Naive thymus-derived CD8-positive, alpha-beta T cell (primary cell): ENCODE measurements at regions not wholly inside any gene's neighbourhood (a gene's known extent, or its start where the extent isn't known, plus 50 kb on each side); places are given as distances from the start of the nearest gene placed in this dataset.
"Not testable (repeated sequence)": the region's sequence is repeated elsewhere in the genome, so short reads cannot be mapped to it uniquely, and the experiment has no call there.

Source experiments
- ATAC-seq, 2 donors: fragments of 150-1000 bp; cut with Tn5 transposase in 1 of 2; sonication (Bioruptor Pico), chemical (Tn5 transposase) in 1 of 2; 1 replicate in 1 of 2; 2 replicates in 1 of 2; pipeline ENCODE4 v1.10.0; 2021; ENCODE audit warnings: mild to moderate bottlenecking in 2 of 2, moderate library complexity in 2 of 2
- POLR2A ChIA-PET: fragments of 350-600 bp; sonication (Branson Sonifier 250); formaldehyde crosslinking; loops from one replicate; lab custom pipeline; 2021; ENCODE audit warnings: antibody characterized with exemption; lab: Charles Lee
- DNase-seq, 10 donors: peaks; one replicate each; pipeline versions ENCODE4 v3.0.0 to v3.0.0-alpha.2; 2020 to 2022
- H3K27ac Mint-ChIP-seq, 10 donors: one replicate each; pipeline ENCODE4 v1.8.0; 2020 to 2022; ENCODE audit warnings: mild to moderate bottlenecking in 10 of 10, mixed read lengths in 10 of 10, moderate library complexity in 4 of 10, inconsistent platforms in 1 of 10
- H3K27me3 Mint-ChIP-seq, 5 donors: one replicate each; pipeline ENCODE4 v1.8.0; 2021 to 2022; ENCODE audit warnings: mixed read lengths in 5 of 5
- H3K36me3 Mint-ChIP-seq, 3 donors: one replicate each; pipeline ENCODE4 v1.8.0; 2020 to 2022; ENCODE audit warnings: mixed read lengths in 3 of 3, mild to moderate bottlenecking in 2 of 3, inconsistent platforms in 1 of 3
- H3K4me1 Mint-ChIP-seq, 4 donors: one replicate each; pipeline ENCODE4 v1.8.0; 2021 to 2022; ENCODE audit warnings: mixed read lengths in 4 of 4
- H3K4me3 Mint-ChIP-seq, 10 donors: one replicate each; pipeline ENCODE4 v1.8.0; 2020 to 2022; ENCODE audit warnings: mild to moderate bottlenecking in 10 of 10, mixed read lengths in 10 of 10, moderate library complexity in 6 of 10, inconsistent platforms in 1 of 10
- H3K9me3 Mint-ChIP-seq, 9 donors: one replicate each; pipeline ENCODE4 v1.8.0; 2020 to 2022; ENCODE audit warnings: mixed read lengths in 9 of 9, mild to moderate bottlenecking in 3 of 9, inconsistent platforms in 1 of 9, moderate library complexity in 1 of 9

DNA sequence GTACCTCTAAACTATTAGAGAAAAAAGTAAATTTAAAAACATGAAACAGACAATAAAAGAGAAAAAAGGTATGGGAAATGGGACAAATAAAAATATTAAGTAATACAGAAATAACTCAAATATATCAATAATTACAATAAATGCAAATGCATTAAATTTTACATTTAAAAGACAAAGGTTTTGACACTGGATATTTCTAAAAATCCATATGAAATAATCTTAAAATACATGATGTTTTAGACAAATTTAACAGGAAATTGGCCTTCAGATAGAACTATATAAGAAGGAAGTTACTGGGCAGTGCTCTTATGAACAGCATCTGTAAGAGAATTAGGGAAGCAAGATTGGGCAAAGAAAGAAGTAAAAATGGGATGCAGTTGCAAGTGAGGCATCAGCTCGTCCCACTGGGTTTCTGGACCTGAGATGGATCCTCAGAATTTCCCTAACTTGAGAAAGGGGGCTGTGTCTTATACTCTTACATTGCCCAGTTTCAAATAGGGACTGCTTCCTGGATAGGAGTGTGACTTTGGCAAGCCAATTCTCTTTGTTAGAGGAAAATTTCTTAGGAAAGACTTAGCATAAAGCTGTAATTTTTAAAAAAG, 376.7 kb downstream of the SMOC2 start:
- H3K36me3 Mint-ChIP-seq: no peaks in the 10 kb centered on the region
- peaks cover 0 to 21% (median 5%) of the 10 kb centered on the region in 9 donors for H3K9me3 Mint-ChIP-seq
- DNase-seq (no peak), ATAC-seq (no peak)
- H3K27me3 Mint-ChIP-seq: peaks cover 4 to 34% (median 9%) of the 10 kb centered on the region in 5 donors
- no peak overlapping the region for H3K4me3 Mint-ChIP-seq
- H3K27ac Mint-ChIP-seq: no peak overlapping the region
- no peaks in the 10 kb centered on the region for H3K4me1 Mint-ChIP-seq
- POLR2A ChIA-PET: no interaction called here

DNA sequence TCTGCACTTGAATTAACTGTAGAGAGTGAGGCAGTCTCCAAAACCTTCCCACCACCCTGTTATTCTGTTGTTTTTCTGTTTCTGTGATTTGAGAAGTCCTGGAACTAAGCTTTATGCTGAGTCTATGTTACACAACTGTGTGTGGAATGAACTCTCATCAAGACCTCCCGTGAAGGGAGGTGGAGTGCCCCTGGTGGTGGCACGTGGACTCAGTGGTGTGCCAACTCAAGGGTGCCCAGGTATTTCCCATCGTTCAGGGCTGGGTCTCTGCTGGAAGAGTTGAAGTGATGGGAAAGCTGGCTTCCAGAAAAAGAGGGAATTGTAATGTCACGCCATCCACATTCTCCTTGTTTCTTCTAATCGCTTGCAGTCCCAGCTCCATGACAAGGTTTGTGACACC, 374.2 kb downstream of the SMOC2 start:
- Mint-ChIP-seq H3K36me3 (no peaks in the 10 kb centered on the region), H3K4me3 (no peak overlapping the region), H3K27me3 (peaks cover 4 to 34% (median 7%) of the 10 kb centered on the region in 5 donors), H3K4me1 (no peaks in the 10 kb centered on the region), H3K27ac (peak overlapping the region in 1 of 10 donors; percentile 4), H3K9me3 (peaks cover 0 to 21% (median 5%) of the 10 kb centered on the region in 9 donors)
- DNase-seq (no peak), ATAC-seq (no peak)
- POLR2A ChIA-PET: no interaction called here

DNA sequence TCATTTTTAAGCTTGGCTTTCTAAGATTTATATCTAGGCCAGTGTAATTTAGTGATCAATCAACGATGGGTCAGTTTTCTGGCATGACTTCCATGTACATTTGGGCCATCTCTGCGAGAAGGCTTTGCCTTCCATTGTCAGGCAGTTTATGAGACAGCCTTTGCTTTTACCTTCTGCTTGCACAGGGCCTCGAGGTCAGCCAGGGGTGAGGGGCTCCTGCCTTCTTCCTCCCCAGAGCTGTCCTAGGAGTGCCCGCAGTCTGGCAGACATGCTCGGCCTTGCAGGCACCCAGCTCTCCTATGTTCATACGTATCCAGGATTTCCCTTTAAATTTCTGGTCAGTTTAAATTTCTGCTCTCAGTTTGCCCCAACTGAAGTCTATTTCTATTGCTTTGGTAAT, 367.2 kb downstream of the SMOC2 start:
- Mint-ChIP-seq H3K4me1 (no peaks in the 10 kb centered on the region), H3K9me3 (peaks cover 0 to 10% (median 2%) of the 10 kb centered on the region in 9 donors), H3K36me3 (no peaks in the 10 kb centered on the region), H3K27me3 (peaks cover 5 to 22% (median 6%) of the 10 kb centered on the region in 5 donors), H3K4me3 (no peak overlapping the region), H3K27ac (no peak overlapping the region)
- DNase-seq (no peak), ATAC-seq (no peak)
- POLR2A ChIA-PET: no interaction called here

DNA sequence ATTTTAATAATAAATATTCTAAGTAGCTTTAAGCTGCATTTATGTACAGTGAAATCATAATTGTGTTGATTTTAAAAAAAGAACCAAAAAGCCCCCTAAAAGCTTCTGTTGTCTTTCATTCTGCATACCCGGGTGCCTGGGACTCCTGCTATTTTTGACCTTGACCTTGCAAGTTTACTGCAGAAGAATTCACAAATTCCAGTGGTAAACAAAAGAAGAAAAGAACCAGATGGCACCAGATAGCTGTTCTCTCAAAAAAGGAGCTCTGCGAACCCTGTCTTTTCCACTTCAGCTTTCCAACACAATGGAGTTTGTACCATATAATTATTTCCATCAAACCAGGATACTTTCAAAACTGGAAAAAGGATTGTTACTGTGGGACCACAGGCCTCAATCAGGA, 363.3 kb downstream of the SMOC2 start:
- no peak overlapping the region for H3K27ac Mint-ChIP-seq
- H3K4me1 Mint-ChIP-seq: no peaks in the 10 kb centered on the region
- peaks cover 0 to 22% (median 3%) of the 10 kb centered on the region in 9 donors for H3K9me3 Mint-ChIP-seq
- no peak for DNase-seq
- peaks cover 5 to 32% (median 12%) of the 10 kb centered on the region in 5 donors for H3K27me3 Mint-ChIP-seq
- POLR2A ChIA-PET: no interaction called here
- ATAC-seq: no peak
- H3K4me3 Mint-ChIP-seq: no peak overlapping the region
- no peaks in the 10 kb centered on the region for H3K36me3 Mint-ChIP-seq

DNA sequence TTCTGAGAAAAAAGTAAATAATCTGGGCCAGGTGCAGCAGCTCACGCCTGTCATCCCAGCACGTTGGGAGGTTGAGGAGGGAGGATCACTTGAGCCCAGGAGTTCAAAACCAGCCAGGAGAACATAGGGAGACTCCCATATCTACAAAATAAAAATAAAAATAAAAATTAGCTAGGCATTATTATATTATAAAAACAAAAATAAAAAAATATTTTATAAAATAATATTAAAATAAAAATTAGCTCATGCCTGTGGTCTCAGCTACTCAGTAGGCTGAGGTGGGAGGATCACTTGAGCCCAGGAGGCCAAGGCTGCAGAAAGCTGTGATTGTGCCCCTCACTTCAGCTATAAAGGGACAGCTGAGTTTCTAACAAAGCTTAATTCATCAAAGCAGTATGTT, 362.9 kb downstream of the SMOC2 start:
- no peaks in the 10 kb centered on the region for H3K4me1 Mint-ChIP-seq
- no peak for ATAC-seq
- no peak overlapping the region for H3K27ac Mint-ChIP-seq
- H3K36me3 Mint-ChIP-seq: no peaks in the 10 kb centered on the region
- no peak overlapping the region for H3K4me3 Mint-ChIP-seq
- DNase-seq: no peak
- H3K27me3 Mint-ChIP-seq: peaks cover 5 to 33% (median 12%) of the 10 kb centered on the region in 5 donors
- peaks cover 0 to 22% (median 3%) of the 10 kb centered on the region in 9 donors for H3K9me3 Mint-ChIP-seq
- POLR2A ChIA-PET: no interaction called here

DNA sequence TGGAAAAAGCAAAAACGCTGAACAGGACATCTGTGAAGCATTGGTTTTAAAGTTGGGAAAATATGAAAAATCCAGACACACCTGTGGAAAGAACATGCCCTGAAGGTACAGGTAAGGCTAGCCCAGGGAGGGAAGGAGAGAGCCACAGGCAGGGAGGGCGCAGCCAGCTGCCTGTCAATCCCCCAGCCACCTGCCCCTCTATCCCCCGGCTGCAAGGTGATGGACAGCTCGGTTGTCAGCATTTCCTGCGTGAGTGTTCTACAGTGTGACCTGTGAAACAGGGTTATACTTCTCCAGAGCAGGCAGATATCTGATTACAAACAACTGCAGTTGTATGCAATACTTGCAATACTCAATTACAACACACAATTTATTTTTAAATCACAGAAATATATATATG, 358.1 kb downstream of the SMOC2 start:
- no peak for DNase-seq
- H3K4me1 Mint-ChIP-seq: peaks cover 0 to 2% (median 0%) of the 10 kb centered on the region in 4 donors
- POLR2A ChIA-PET: no interaction called here
- peaks cover 0 to 13% (median 0%) of the 10 kb centered on the region in 9 donors for H3K9me3 Mint-ChIP-seq
- H3K36me3 Mint-ChIP-seq: no peaks in the 10 kb centered on the region
- no peak overlapping the region for H3K27ac Mint-ChIP-seq
- ATAC-seq: no peak
- H3K27me3 Mint-ChIP-seq: peaks cover 0 to 32% (median 17%) of the 10 kb centered on the region in 5 donors
- H3K4me3 Mint-ChIP-seq: no peak overlapping the region

DNA sequence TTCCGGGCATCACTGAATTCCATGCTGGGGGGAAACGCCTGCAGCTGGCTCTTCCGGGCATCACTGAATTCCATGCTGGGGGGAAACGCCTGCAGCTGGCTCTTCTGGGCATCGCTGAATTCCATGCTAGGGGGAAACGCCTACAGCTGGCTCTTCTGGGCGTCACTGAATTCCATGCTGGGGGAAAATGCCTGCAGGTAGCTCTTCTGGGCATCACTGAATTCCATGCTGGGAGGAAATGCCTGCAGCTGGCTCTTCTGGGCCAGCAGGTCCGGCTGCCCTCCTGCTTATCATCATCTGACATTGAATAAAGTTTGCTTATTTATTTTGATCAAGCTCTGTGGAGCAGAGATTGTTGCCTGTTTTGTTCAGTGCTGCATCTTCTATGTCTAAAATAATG, 355.1 kb downstream of the SMOC2 start:
- DNase-seq: no peak
- H3K27ac Mint-ChIP-seq: no peak overlapping the region
- H3K9me3 Mint-ChIP-seq: peaks cover 0 to 6% (median 0%) of the 10 kb centered on the region in 9 donors
- no peaks in the 10 kb centered on the region for H3K36me3 Mint-ChIP-seq
- no peak overlapping the region for H3K4me3 Mint-ChIP-seq
- H3K4me1 Mint-ChIP-seq: peaks cover 0 to 2% (median 0%) of the 10 kb centered on the region in 4 donors
- no peak for ATAC-seq
- H3K27me3 Mint-ChIP-seq: peaks cover 0 to 23% (median 10%) of the 10 kb centered on the region in 5 donors
- POLR2A ChIA-PET: interaction anchor here (0.5 kb wide), 1 partner anchor 9 kb away, joined by 3 read pairs; no protein-coding TSS in a partner anchor

DNA sequence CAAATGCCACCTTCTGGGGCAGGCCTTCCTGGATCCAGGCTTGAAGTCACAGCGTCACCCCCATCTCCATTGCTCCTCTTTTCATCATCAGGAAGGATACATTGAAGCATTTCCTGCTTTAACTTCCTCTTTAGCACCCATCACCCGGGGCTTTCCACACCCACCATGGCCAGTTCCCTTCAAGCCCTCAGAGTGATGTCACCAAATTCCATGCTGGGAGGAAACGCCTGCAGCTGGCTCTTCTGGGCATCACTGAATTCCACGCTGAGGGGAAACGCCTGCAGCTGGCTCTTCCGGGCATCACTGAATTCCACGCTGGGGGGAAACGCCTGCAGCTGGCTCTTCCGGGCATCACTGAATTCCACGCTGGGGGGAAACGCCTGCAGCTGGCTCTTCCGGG, 354.6 kb downstream of the SMOC2 start:
- Mint-ChIP-seq H3K27ac (peak overlapping the region in 1 of 10 donors; percentile 60), H3K27me3 (peaks cover 0 to 22% (median 10%) of the 10 kb centered on the region in 5 donors)
- ATAC-seq, H3K4me1 Mint-ChIP-seq, POLR2A ChIA-PET, H3K36me3 Mint-ChIP-seq, H3K4me3 Mint-ChIP-seq, H3K9me3 Mint-ChIP-seq, DNase-seq: not testable (repeated sequence)

DNA sequence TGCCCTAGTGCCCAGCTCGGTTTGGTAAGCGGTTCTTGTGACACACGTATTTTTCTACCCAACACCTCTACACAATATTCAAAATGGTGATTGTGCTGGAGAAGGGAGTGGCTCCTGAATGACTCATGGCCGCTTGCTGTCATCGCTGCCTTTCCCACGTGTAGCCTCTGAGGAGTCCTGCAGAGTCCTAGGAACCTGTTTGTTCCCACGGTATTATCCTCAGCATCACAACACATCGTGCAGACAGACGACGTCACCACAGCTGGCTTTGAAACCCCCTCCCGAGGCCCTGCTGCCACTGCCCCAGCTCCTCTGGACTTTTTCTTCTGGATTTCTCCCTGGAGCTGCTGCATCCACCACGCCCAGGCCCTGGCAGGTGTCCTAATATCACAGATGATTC, 353.5 kb downstream of the SMOC2 start:
- H3K4me3 Mint-ChIP-seq: no peak overlapping the region
- DNase-seq (no peak), ATAC-seq (no peak)
- H3K36me3 Mint-ChIP-seq: no peaks in the 10 kb centered on the region
- H3K27ac Mint-ChIP-seq: no peak overlapping the region
- H3K4me1 Mint-ChIP-seq: peaks cover 0 to 2% (median 0%) of the 10 kb centered on the region in 4 donors
- H3K27me3 Mint-ChIP-seq: peaks cover 0 to 26% (median 9%) of the 10 kb centered on the region in 5 donors
- H3K9me3 Mint-ChIP-seq: peaks cover 0 to 2% (median 0%) of the 10 kb centered on the region in 9 donors
- POLR2A ChIA-PET: no interaction called here

DNA sequence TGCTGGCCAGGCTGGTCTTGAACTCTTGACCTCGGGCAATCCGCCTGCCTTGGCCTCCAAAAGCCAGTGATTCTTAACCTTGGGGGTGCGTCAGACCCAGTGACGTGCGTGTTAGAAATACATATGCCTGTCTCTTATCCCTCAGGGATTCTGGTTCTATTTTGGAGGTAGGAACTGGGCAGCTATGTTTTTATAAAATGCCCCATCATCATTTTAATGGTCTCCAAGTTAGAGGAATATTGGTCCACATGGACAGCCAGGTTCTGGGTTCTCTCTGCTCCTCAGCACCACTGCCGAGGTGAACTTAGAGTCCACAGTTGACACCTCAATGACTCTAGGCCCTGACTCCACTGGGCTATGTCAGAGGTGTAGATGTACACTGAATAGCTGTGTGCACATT, 352.7 kb downstream of the SMOC2 start:
- Mint-ChIP-seq H3K4me1 (peaks cover 0 to 2% (median 0%) of the 10 kb centered on the region in 4 donors), H3K27ac (no peak overlapping the region), H3K36me3 (no peaks in the 10 kb centered on the region), H3K9me3 (peaks cover 0 to 2% (median 0%) of the 10 kb centered on the region in 9 donors), H3K4me3 (no peak overlapping the region), H3K27me3 (peaks cover 0 to 23% (median 11%) of the 10 kb centered on the region in 5 donors)
- POLR2A ChIA-PET: no interaction called here
- DNase-seq (no peak), ATAC-seq (no peak)

DNA sequence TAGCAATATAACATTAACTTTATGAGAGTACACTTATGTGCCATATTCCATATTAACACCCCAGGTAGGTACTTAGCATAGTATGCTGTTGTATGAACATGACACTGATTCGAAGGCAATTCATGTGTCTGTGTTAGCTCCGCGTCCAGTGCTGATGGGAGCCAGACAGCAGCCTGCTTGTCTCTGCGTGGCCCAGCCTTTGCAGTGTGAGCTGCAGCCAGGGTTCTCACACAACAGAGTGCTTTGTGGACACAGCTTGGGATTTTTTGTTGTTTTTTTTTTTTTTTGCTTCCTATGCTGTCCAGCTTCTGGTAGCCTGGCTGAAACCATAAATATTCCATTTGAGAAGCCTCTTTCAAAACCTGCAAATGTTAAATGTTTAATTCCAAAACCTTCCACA, 350.9 kb downstream of the SMOC2 start:
- ATAC-seq: no peak
- POLR2A ChIA-PET: no interaction called here
- Mint-ChIP-seq H3K27me3 (peaks cover 0 to 19% (median 7%) of the 10 kb centered on the region in 5 donors), H3K4me1 (peaks cover 0 to 2% (median 0%) of the 10 kb centered on the region in 4 donors), H3K4me3 (no peak overlapping the region), H3K9me3 (peaks cover 0 to 2% (median 0%) of the 10 kb centered on the region in 9 donors), H3K36me3 (no peaks in the 10 kb centered on the region), H3K27ac (no peak overlapping the region)
- DNase-seq: no peak

DNA sequence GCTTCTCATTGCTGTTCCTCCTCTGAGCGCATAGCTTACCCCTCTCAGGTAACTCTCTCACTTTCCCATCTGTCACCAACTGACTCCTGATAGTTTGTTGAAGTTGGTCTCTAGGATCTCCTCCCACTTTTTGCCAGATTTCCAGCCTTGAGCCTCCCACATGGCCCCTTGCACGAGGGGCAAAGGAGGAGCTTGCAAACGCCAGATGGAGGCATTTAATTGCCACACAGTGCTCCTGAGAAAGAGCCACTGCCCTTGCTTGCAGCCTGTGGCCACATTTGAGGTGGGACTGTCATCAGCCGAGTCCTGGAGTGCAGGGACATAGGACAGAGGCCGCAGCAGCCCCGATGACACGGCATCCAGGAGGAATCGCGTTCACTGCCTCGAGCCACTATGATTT, 348.7 kb downstream of the SMOC2 start:
- Mint-ChIP-seq H3K27ac (peak overlapping the region in 1 of 10 donors; percentile 45), H3K36me3 (no peaks in the 10 kb centered on the region), H3K4me3 (no peak overlapping the region), H3K27me3 (peaks cover 0 to 30% (median 5%) of the 10 kb centered on the region in 5 donors), H3K9me3 (no peaks in the 10 kb centered on the region), H3K4me1 (no peaks in the 10 kb centered on the region)
- POLR2A ChIA-PET: no interaction called here
- DNase-seq: no peak
- ATAC-seq: no peak

DNA sequence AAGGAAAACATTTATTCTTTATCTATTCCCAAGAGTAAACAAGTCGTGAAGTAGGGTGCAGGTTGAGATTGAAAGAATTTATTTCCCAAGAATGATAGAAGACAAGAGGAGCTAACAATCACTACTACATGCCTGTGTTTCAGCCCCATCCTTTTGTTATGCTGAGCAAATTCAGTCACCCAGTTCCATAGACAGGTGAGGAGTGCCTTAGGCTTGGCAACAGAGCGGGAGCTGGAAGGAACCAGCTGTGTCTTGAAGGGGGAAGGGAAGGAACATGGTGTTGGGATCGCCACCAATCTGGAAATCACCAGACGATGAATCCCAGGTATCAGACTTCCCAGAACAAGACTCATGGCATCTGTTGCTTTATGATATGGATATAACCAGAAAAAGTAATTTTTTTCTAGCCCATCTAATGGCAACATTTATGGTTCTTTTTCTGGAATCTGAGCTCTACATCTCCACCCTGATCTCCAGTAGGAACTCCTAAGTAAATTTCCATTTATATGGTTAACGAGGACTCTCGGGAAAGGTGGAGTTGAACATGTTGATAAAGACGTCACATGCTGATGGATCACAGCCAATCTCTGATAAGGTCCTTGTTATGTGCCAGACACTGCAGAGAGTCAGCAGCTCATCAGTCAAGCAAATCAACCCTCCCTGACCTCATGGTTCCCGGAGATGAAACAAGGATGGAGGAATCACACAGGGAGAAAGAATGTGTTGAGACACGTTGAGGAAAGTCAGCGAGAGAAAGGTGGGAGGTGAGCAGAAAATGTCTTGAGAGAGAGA, 344.9 kb downstream of the SMOC2 start:
- POLR2A ChIA-PET: no interaction called here
- no peak for DNase-seq
- ATAC-seq: no peak
- Mint-ChIP-seq H3K27me3 (peaks cover 0 to 33% (median 8%) of the 10 kb centered on the region in 5 donors), H3K36me3 (no peaks in the 10 kb centered on the region), H3K27ac (no peak overlapping the region), H3K4me3 (no peak overlapping the region), H3K4me1 (no peaks in the 10 kb centered on the region), H3K9me3 (no peaks in the 10 kb centered on the region)
